Uterus (tissue), 2 donors: ENCODE measurements at regions not wholly inside any gene's neighbourhood (a gene's known extent, or its start where the extent isn't known, plus 50 kb on each side); places are given as distances from the start of the nearest gene placed in this dataset.

Experiments
- CTCF ChIP-seq, 4 experiments: fragments of 200-600 bp in 2 of 4; fragments of 450-650 bp in 2 of 4; sonication (generic) in 2 of 4; IDR thresholded peaks; one replicate each; pipeline ENCODE4 v1.5.1; 2016 to 2019; ENCODE audit warnings: antibody characterized with exemption in 4 of 4, mild to moderate bottlenecking in 2 of 4, moderate library complexity in 1 of 4
- POLR2A ChIP-seq, 2 donors: fragments of 450-650 bp; IDR thresholded peaks; one replicate each; pipeline ENCODE4 v1.6.1; 2016; ENCODE audit warnings: antibody characterized with exemption in 2 of 2, mild to moderate bottlenecking in 1 of 2, moderate library complexity in 1 of 2

- no peak for TF ChIP-seq POLR2A (IDR thresholded peaks at IDR 0.05)
- no peak for TF ChIP-seq CTCF (IDR thresholded peaks at IDR 0.05)
These were observed 238.1 kb upstream of the STT3B start for GRCh38 chr3:31294430-31295149.
